HG02588 (cell line): ENCODE measurements at regions not wholly inside any gene's neighbourhood (a gene's known extent, or its start where the extent isn't known, plus 50 kb on each side); places are given as distances from the start of the nearest gene placed in this dataset.

Source experiments
- ATAC-seq: cut with Tn5 transposase; IDR thresholded peaks from one replicate; pipeline ENCODE4 v1.9.1; 2021; ENCODE audit warnings: mild to moderate bottlenecking, moderate library complexity; ENCODE audit not compliant: unreplicated experiment

GRCh38 chr4:90007494-90008167, 113.0 kb downstream of the MMRN1 start:
- ATAC-seq, result no peak

DNA sequence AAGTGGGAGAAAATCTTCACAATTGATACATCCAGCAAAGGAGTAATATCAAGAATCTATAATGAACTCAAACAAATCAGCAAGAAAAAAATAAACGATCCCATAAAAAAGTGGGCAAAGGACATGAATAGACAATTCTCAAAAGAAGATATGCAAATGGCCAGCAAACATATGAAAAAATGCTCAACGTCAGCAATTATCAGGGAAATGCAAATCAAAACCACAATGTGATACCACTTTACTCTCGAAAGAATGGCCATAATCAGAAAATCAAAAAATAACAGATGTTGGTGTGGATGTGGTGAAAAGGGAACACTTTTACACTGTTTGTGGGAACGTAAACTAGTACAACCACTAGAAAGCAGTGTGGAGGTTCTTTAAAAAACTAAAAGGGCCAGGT, 114.3 kb upstream of the CCSER1 start:
- no peak for ATAC-seq

GRCh38 chr4:90024519-90024918, 102.7 kb upstream of the CCSER1 start:
- no peak for ATAC-seq

- no peak for ATAC-seq
Observed at GRCh38 chr4:90025248-90025647, 101.9 kb upstream of the CCSER1 start.

GRCh38 chr4:90027565-90027964, 99.6 kb upstream of the CCSER1 start:
- ATAC-seq, result peak; percentile 95

DNA sequence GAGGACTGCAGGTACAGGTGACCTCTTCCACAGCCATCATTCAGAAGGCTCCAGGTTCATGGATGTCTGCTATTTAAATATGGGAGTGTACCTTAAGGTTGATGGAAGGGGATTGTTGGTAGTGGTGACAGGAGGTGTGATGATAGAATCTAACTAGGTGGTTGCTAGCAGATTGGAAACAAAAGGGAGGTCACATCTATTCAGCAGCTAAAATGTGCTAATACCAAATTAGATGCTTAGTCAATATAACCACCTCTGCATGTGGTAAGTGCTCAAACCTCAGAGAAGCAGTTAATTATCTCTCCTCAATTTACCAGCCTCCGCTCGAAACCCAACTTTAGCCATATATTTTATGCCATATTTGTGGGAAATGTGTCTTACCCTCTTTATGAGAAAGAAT, 98.7 kb upstream of the CCSER1 start:
- ATAC-seq, result no peak

GRCh38 chr4:90030202-90030601, 97.0 kb upstream of the CCSER1 start:
- no peak for ATAC-seq

GRCh38 chr4:90030953-90031352, 96.2 kb upstream of the CCSER1 start:
- no peak for ATAC-seq

DNA sequence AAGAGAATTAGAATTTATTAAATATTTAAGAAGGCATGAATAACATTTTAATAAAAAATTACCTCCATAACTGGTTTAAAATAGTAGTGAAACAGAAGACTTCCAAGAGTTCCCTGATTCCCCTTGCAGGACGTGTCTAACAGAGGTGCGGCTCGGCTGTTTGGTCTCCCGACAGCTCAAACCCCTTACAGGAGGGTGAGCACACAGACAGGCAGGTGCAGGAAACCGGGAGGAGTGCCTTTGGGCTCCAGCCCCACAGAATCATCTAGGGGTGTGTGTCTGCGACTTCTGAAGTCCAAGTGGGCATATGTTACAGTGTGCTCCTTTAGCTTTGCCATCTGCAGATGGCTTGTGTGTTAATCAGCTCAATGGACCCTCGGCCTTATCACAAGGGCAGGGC, 88.1 kb upstream of the CCSER1 start:
- ATAC-seq, result no peak

DNA sequence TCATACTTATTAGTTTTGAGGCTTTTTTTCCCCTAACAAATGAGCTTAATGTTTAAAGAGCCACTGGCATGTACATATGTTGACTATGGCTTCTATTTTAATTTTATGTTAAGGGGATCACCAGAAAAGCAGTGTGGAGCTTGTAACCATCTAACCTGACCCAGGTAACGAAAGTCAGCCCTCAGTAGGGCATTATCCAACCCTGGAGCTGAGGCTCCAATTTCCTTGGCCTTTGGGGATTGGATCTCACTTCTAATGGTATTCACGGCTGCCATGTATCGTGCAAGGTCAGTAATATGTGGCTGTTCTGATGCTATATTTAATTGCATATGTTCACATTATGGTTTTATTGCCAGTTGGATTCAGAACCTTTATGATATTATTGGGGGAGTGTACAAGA, 75.2 kb upstream of the CCSER1 start:
- no peak for ATAC-seq

DNA sequence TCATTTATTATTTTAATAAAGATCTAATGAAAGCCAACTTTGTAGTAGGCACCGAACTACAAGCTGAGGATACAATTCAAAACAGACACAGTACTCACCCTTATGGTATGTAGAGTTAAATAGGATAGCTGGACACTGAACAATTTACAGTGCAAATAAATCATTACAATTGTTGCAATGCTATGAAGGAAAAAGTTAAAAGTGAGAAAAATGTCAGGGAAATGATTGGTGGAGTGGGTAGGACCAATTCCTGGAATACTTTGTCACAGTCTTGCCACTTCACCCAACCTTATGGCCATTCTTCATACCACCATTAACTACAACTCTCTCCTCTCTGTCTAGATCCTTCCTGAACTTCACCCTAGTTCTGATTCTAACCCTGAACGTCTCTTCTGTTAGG, 70.1 kb upstream of the CCSER1 start:
- ATAC-seq, result no peak

DNA sequence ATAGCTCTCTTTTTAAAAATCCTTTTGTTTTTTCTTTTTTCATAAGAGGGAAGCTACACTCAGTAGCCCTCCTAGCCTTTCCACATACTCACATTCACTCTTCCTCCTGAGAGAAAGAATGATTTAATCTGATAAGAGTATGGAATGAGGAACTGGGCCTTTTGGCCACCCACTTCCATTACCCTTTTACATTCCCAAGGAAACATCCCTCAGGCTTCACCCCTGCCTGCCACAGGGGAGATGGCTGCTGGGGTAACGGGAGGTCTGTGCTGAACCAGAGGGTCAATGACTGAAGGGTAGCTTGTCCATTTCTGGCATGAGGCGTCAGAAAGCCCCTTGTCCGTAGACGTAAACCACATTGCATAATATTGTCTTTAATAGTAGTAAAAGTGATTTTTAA, 67.2 kb upstream of the CCSER1 start:
- ATAC-seq, result no peak

DNA sequence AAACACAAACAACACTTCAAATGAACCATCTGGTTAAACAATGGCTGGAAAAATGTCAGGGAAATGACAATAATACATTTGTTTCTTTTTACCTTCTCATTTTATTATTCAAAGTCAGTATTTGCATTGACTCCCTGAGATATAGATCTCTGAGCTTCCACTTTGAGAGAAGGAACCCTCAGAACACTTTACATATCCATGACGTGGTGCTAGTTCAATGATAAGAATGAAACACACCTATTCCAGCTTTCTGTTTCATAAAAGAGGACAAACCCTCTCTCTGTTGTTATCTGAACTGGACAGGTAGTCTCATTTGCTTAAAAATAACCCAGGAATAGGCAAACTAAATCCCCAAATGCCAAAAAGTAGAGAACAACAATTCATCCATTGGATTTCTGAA, 65.3 kb upstream of the CCSER1 start:
- no peak for ATAC-seq

- ATAC-seq, result no peak
Observed at GRCh38 chr4:90064196-90064595, 63.0 kb upstream of the CCSER1 start.

DNA sequence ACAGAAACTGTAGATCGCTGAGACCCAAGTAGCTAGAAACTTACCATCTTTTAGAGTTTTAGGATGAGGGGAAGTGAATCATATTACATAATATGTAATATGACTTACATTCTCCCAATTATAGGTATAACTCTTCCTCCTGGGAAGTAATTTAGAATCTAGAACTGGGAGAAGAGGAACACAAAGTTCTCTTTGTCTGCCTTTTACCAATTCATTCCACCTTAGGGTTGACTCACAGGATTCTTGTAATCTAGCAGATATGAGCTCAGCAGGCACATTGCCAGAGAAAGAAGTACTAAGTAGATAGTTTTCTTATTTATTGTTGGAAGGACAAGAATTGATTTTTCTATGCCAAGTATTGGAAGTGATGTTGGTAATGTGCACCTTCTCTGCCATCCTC, 58.0 kb upstream of the CCSER1 start:
- no peak for ATAC-seq

GRCh38 chr4:90071289-90072235, 55.6 kb upstream of the CCSER1 start:
- peak; percentile 57 for ATAC-seq

DNA sequence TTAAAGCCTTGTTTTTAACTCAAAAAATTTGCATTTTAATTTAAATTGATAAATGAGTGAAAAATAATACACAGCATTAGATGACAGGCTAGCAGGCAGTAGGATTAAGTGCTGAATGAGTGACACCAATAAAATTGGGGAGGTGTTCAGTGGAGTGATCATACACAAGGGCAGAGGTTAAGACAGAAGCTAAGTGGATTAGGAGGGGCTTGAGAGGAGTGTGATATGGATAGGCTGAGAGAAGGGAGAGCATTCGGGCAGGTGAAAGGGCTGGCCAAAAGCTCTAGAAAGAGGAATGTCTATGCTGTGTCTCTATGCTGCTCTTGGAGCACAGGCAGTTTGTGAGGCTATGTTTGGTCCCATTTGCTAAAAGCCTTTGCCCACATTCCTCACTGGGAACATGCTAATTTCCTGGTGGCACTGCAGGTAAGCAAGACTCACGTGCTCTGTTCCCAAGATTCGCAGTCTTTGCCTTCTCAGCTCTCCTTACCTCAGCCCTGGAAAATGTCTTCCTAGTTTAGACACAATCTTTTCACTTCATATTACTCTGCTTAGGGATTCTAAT, 52.8 kb upstream of the CCSER1 start:
- no peak for ATAC-seq
